HL-60 (cell line): ENCODE measurements at regions not wholly inside any gene's neighbourhood (a gene's known extent, or its start where the extent isn't known, plus 50 kb on each side); places are given as distances from the start of the nearest gene placed in this dataset.

ENCODE experiments used
- DNase-seq, 2 experiments: peaks; one replicate each; pipeline ENCODE4 v3.0.0-alpha.2; 2010 to 2020; ENCODE audit warnings: low read depth in 1 of 2, low spot score in 1 of 2
- H3K27ac ChIP-seq: fragments of 250-450 bp; sonication (Bioruptor Pico); replicated peaks from 2 replicates; pipeline ENCODE4 v1.5.1; 2020; ENCODE audit warnings: mild to moderate bottlenecking, moderate library complexity
- H3K27me3 ChIP-seq: fragments of 250-450 bp; sonication (Bioruptor Pico); 2 replicates; pipeline ENCODE4 v1.5.1; 2021; ENCODE audit warnings: mild to moderate bottlenecking, moderate library complexity; ENCODE audit not compliant: insufficient read depth, poor library complexity, severe bottlenecking
- H3K4me3 ChIP-seq: replicated peaks from 2 replicates; pipeline ENCODE4 v1.5.1; 2011; ENCODE audit warnings: mild to moderate bottlenecking, control low read depth, low read length; ENCODE audit not compliant: insufficient read depth
- GABPA ChIP-seq: IDR thresholded peaks from 2 replicates; pipeline ENCODE4 v1.6.1; 2012; ENCODE audit warnings: low read depth
- POLR2AphosphoS5 ChIP-seq: IDR thresholded peaks from 2 replicates; pipeline ENCODE4 v1.6.1; 2012; ENCODE audit warnings: low read depth
- SPI1 ChIP-seq: IDR thresholded peaks from 2 replicates; pipeline ENCODE4 v1.6.1; 2012; ENCODE audit warnings: low read depth, mild to moderate bottlenecking, borderline replicate concordance
- TF ChIP-seq, protein P1 (sequence below): IDR thresholded peaks from 2 replicates; pipeline ENCODE4 v1.6.1; 2012; ENCODE audit warnings: low read depth; ENCODE audit not compliant: insufficient replicate concordance
- TF ChIP-seq, protein P2 (sequence below): IDR thresholded peaks from one replicate; pipeline ENCODE4 v1.5.1; 2011; ENCODE audit warnings: low read length, control low read depth, inconsistent platforms; ENCODE audit not compliant: insufficient read depth

DNA sequence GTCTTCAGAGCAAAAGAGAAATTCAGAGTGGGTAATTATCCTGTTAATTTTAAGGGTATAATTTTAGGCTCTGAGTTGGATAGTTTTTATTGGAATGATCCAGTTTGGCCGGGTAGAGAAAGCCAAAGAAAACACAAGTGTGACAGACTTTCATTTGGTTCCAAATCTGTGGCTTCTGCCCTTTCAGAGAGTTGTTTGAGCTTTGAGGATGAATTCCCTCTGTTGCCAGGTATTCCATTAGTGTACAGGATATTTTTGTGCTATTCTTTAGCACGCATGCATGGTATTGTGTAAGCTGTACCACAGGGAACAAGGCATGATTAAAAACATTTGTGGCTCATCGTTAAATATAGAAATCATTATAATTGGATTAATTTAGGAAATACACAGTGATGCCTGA is 384.4 kb downstream of the ADGRL2 start:
- no peaks in the 10 kb centered on the region for H3K27me3 ChIP-seq
- TF ChIP-seq, protein P1, sequence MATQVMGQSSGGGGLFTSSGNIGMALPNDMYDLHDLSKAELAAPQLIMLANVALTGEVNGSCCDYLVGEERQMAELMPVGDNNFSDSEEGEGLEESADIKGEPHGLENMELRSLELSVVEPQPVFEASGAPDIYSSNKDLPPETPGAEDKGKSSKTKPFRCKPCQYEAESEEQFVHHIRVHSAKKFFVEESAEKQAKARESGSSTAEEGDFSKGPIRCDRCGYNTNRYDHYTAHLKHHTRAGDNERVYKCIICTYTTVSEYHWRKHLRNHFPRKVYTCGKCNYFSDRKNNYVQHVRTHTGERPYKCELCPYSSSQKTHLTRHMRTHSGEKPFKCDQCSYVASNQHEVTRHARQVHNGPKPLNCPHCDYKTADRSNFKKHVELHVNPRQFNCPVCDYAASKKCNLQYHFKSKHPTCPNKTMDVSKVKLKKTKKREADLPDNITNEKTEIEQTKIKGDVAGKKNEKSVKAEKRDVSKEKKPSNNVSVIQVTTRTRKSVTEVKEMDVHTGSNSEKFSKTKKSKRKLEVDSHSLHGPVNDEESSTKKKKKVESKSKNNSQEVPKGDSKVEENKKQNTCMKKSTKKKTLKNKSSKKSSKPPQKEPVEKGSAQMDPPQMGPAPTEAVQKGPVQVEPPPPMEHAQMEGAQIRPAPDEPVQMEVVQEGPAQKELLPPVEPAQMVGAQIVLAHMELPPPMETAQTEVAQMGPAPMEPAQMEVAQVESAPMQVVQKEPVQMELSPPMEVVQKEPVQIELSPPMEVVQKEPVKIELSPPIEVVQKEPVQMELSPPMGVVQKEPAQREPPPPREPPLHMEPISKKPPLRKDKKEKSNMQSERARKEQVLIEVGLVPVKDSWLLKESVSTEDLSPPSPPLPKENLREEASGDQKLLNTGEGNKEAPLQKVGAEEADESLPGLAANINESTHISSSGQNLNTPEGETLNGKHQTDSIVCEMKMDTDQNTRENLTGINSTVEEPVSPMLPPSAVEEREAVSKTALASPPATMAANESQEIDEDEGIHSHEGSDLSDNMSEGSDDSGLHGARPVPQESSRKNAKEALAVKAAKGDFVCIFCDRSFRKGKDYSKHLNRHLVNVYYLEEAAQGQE: no peak
- TF ChIP-seq, protein P2, sequence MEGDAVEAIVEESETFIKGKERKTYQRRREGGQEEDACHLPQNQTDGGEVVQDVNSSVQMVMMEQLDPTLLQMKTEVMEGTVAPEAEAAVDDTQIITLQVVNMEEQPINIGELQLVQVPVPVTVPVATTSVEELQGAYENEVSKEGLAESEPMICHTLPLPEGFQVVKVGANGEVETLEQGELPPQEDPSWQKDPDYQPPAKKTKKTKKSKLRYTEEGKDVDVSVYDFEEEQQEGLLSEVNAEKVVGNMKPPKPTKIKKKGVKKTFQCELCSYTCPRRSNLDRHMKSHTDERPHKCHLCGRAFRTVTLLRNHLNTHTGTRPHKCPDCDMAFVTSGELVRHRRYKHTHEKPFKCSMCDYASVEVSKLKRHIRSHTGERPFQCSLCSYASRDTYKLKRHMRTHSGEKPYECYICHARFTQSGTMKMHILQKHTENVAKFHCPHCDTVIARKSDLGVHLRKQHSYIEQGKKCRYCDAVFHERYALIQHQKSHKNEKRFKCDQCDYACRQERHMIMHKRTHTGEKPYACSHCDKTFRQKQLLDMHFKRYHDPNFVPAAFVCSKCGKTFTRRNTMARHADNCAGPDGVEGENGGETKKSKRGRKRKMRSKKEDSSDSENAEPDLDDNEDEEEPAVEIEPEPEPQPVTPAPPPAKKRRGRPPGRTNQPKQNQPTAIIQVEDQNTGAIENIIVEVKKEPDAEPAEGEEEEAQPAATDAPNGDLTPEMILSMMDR: no peak
- TF ChIP-seq SPI1 (no peak), GABPA (no peak)
- no peak overlapping the region for H3K4me3 ChIP-seq
- no peak for DNase-seq
- H3K27ac ChIP-seq: no peak overlapping the region

- Histone ChIP-seq H3K27me3 (no peaks in the 10 kb centered on the region), H3K4me3 (no peak overlapping the region), H3K27ac (no peak overlapping the region)
- DNase-seq: no peak
- TF ChIP-seq, protein P1: no peak
- no peak for TF ChIP-seq SPI1
- TF ChIP-seq GABPA: no peak
- no peak for TF ChIP-seq POLR2AphosphoS5
- TF ChIP-seq, protein P2: no peak
Observed at GRCh38 chr1:82181846-82182245, 381.1 kb downstream of the ADGRL2 start.

DNA sequence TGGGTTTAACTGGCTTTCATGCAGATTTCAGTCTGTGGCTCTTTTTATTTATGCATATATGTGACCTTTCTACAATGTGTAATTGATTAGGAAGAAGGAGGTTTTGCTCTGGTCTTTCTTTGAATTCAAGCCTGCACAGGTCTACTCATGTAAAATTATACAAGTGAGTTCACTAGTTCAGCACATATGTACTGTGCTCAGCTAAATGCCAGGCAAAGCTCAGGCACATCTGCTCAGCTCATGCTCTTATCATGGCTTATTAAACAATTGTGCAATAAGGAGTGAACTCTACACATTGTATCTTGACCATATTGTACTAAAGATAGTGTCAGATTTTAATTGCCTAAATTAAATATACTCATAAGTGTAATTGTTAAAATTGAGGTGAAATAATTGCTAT is 378.4 kb downstream of the ADGRL2 start:
- Histone ChIP-seq H3K4me3 (no peak overlapping the region), H3K27me3 (no peaks in the 10 kb centered on the region), H3K27ac (no peak overlapping the region)
- TF ChIP-seq, protein P1: no peak
- TF ChIP-seq POLR2AphosphoS5: no peak
- no peak for TF ChIP-seq SPI1
- TF ChIP-seq, protein P2: no peak
- TF ChIP-seq GABPA: no peak
- DNase-seq: no peak
